22Rv1 (cell line): ENCODE measurements at regions not wholly inside any gene's neighbourhood (a gene's known extent, or its start where the extent isn't known, plus 50 kb on each side); places are given as distances from the start of the nearest gene placed in this dataset.
"Not testable (repeated sequence)": the region's sequence is repeated elsewhere in the genome, so short reads cannot be mapped to it uniquely, and the experiment has no call there.

Experiments used
- CTCF ChIP-seq: fragments of 450-650 bp; IDR thresholded peaks from 2 replicates; pipeline ENCODE4 v1.5.1; 2017; ENCODE audit warnings: mild to moderate bottlenecking
- ZFX ChIP-seq: fragments of 450-650 bp; IDR thresholded peaks from 2 replicates; pipeline ENCODE4 v1.6.1; 2017; ENCODE audit warnings: antibody characterized with exemption, borderline replicate concordance

DNA sequence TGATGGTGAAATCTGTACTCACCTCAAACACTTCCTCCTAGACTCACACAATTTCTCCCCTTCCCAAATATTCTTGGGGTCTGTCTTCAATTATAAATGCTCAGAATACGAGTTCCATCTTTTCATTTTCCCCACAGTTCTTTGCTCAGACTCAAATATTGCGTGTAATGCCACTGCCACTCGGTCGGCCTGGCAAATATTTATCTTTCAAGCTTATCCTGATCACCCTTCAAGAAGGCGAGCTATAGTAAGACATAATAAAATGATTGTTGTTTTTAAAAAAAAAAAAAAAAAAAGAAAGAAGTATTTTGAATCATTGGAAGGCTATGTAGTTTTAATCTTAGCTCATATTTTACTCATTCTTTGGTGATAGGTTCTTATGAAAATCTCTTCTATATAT, 824.6 kb upstream of the GBE1 start:
- not testable (repeated sequence) for TF ChIP-seq CTCF, ZFX
